Loucy (cell line): ENCODE measurements at regions not wholly inside any gene's neighbourhood (a gene's known extent, or its start where the extent isn't known, plus 50 kb on each side); places are given as distances from the start of the nearest gene placed in this dataset.
"Not testable (repeated sequence)": the region's sequence is repeated elsewhere in the genome, so short reads cannot be mapped to it uniquely, and the experiment has no call there.

Source experiments
- CTCF ChIP-seq: fragments of 200-600 bp; sonication (generic); conservative IDR thresholded peaks from 2 replicates; pipeline ENCODE4 v1.5.1; 2014; ENCODE audit warnings: mild to moderate bottlenecking, antibody characterized with exemption, low read length
- EZH2phosphoT487 ChIP-seq: fragments of 200-600 bp; IDR thresholded peaks from 2 replicates; pipeline ENCODE4 v1.6.1; 2018; ENCODE audit warnings: antibody characterized with exemption, mild to moderate bottlenecking, moderate library complexity, borderline replicate concordance

GRCh38 chrX:24139-24538 lies 257.0 kb upstream of the PLCXD1 start:
- not testable (repeated sequence) for TF ChIP-seq CTCF, EZH2phosphoT487
